GM21381 (cell line): ENCODE measurements at regions not wholly inside any gene's neighbourhood (a gene's known extent, or its start where the extent isn't known, plus 50 kb on each side); places are given as distances from the start of the nearest gene placed in this dataset.

Experiments used
- ATAC-seq: cut with Tn5 transposase; IDR thresholded peaks from one replicate; pipeline ENCODE4 v1.9.1; 2021; ENCODE audit warnings: mild to moderate bottlenecking, moderate library complexity; ENCODE audit not compliant: unreplicated experiment

GRCh38 chr4:43903456-43903855 is 545.2 kb downstream of the KCTD8 start:
- no peak for ATAC-seq

- ATAC-seq, result no peak
Measured at GRCh38 chr4:43918377-43918776, 530.2 kb downstream of the KCTD8 start.

- ATAC-seq, result no peak
Measured at GRCh38 chr4:43932448-43932847, 516.2 kb downstream of the KCTD8 start.

- no peak for ATAC-seq
Measured at GRCh38 chr4:43943998-43944397, 504.6 kb downstream of the KCTD8 start.

- ATAC-seq, result no peak
Measured at GRCh38 chr4:43959976-43960375, 488.6 kb downstream of the KCTD8 start.

- no peak for ATAC-seq
Measured at GRCh38 chr4:43968011-43968410, 480.6 kb downstream of the KCTD8 start.

- no peak for ATAC-seq
Measured at GRCh38 chr4:43983610-43984009, 465.0 kb downstream of the KCTD8 start.

- ATAC-seq, result no peak
Measured at GRCh38 chr4:43987331-43987944, 461.2 kb downstream of the KCTD8 start.

- no peak for ATAC-seq
Measured at GRCh38 chr4:43990551-43990950, 458.1 kb downstream of the KCTD8 start.

- no peak for ATAC-seq
Measured at GRCh38 chr4:43990963-43991362, 457.6 kb downstream of the KCTD8 start.

GRCh38 chr4:43992552-43992951 is 456.1 kb downstream of the KCTD8 start:
- ATAC-seq, result no peak

GRCh38 chr4:43993196-43993902 is 455.3 kb downstream of the KCTD8 start:
- no peak for ATAC-seq

- ATAC-seq, result no peak
Measured at GRCh38 chr4:43999669-44000068, 448.9 kb downstream of the KCTD8 start.

- no peak for ATAC-seq
Measured at GRCh38 chr4:44002368-44002767, 446.2 kb downstream of the KCTD8 start.

GRCh38 chr4:44016570-44017421 is 431.8 kb downstream of the KCTD8 start:
- no peak for ATAC-seq

- ATAC-seq, result no peak
Measured at GRCh38 chr4:44017422-44017739, 431.2 kb downstream of the KCTD8 start.

- no peak for ATAC-seq
Measured at GRCh38 chr4:44019721-44020120, 428.9 kb downstream of the KCTD8 start.

- ATAC-seq, result no peak
Measured at GRCh38 chr4:44025376-44026020, 423.1 kb downstream of the KCTD8 start.

- ATAC-seq, result no peak
Measured at GRCh38 chr4:44038811-44039210, 409.8 kb downstream of the KCTD8 start.

GRCh38 chr4:44046491-44046890 is 402.1 kb downstream of the KCTD8 start:
- no peak for ATAC-seq

GRCh38 chr4:44056721-44057151 is 391.9 kb downstream of the KCTD8 start:
- no peak for ATAC-seq
